CD14-positive monocyte (primary cell): ENCODE measurements at regions not wholly inside any gene's neighbourhood (a gene's known extent, or its start where the extent isn't known, plus 50 kb on each side); places are given as distances from the start of the nearest gene placed in this dataset.

Experiments used
- DNase-seq, 3 donors: peaks; one replicate each; pipeline ENCODE4 v3.0.0-alpha.2; 2011 to 2022
- H2AFZ ChIP-seq: 2 replicates; pipeline ENCODE4 v1.6.0; 2012; ENCODE audit warnings: mild to moderate bottlenecking, low read depth, low read length, inconsistent platforms; ENCODE audit not compliant: insufficient read depth, poor library complexity, severe bottlenecking
- H3K27ac ChIP-seq, 2 donors: 1 replicate in 1 of 2; 2 replicates in 1 of 2; pipeline ENCODE4 v1.5.1; 2012 to 2013; ENCODE audit warnings: low read length in 2 of 2, control low read depth in 1 of 2, inconsistent platforms in 1 of 2, low read depth in 1 of 2, mild to moderate bottlenecking in 1 of 2
- H3K27me3 ChIP-seq, 2 donors: one replicate each; pipeline versions ENCODE4 v1.6.0 to v1.6.1; 2011 to 2013; ENCODE audit warnings: low read length in 2 of 2; ENCODE audit not compliant: control insufficient read depth in 2 of 2, insufficient read depth in 2 of 2
- H3K36me3 ChIP-seq, 2 donors: replicated peaks in 1 of 2; 1 replicate in 1 of 2; 2 replicates in 1 of 2; pipeline versions ENCODE4 v1.5.1 to v1.6.1; 2012 to 2013; ENCODE audit warnings: low read length in 2 of 2, control low read depth in 1 of 2, inconsistent platforms in 1 of 2, mild to moderate bottlenecking in 1 of 2; ENCODE audit not compliant: insufficient read depth in 2 of 2, control insufficient read depth in 1 of 2
- H3K4me1 ChIP-seq, 2 donors: 1 replicate in 1 of 2; 2 replicates in 1 of 2; pipeline versions ENCODE4 v1.5.1 to v1.6.1; 2012 to 2013; ENCODE audit warnings: low read length in 2 of 2, control low read depth in 1 of 2, inconsistent platforms in 1 of 2, mild to moderate bottlenecking in 1 of 2, moderate library complexity in 1 of 2; ENCODE audit not compliant: insufficient read depth in 2 of 2, control insufficient read depth in 1 of 2
- H3K4me2 ChIP-seq: replicated peaks from 2 replicates; pipeline ENCODE3; 2012; ENCODE audit warnings: low read length, moderate library complexity, mild to moderate bottlenecking; ENCODE audit not compliant: poor library complexity, severe bottlenecking; ENCODE audit errors: extremely low read depth
- H3K4me3 ChIP-seq, 3 experiments: fragments of 200-600 bp in 1 of 3; sonication (generic) in 1 of 3; replicated peaks in 1 of 3; 1 replicate in 2 of 3; 2 replicates in 1 of 3; pipeline ENCODE4 v1.5.1; 2011 to 2013; ENCODE audit warnings: low read length in 3 of 3, mild to moderate bottlenecking in 3 of 3, control low read depth in 2 of 3, low read depth in 2 of 3, inconsistent platforms in 1 of 3, moderate library complexity in 1 of 3
- H3K79me2 ChIP-seq: 2 replicates; pipeline ENCODE4 v1.6.0; 2012; ENCODE audit warnings: mild to moderate bottlenecking, control low read depth, inconsistent platforms, low read length, moderate library complexity; ENCODE audit not compliant: insufficient read depth
- H3K9ac ChIP-seq: 2 replicates; pipeline ENCODE4 v1.6.0; 2017; ENCODE audit warnings: low read length, mild to moderate bottlenecking; ENCODE audit not compliant: insufficient read depth, poor library complexity, severe bottlenecking
- H3K9me3 ChIP-seq, 2 donors: replicated peaks in 1 of 2; 1 replicate in 1 of 2; 2 replicates in 1 of 2; pipeline versions ENCODE4 v1.5.1 to v1.6.1; 2012 to 2013; ENCODE audit warnings: low read length in 2 of 2, control low read depth in 1 of 2; ENCODE audit not compliant: control insufficient read depth in 1 of 2, insufficient read depth in 1 of 2
- H4K20me1 ChIP-seq: 2 replicates; pipeline ENCODE4 v1.6.0; 2012; ENCODE audit warnings: mild to moderate bottlenecking, low read length, control low read depth, moderate library complexity; ENCODE audit not compliant: insufficient read depth
- H3K27ac Mint-ChIP-seq, 7 donors: one replicate each; pipeline ENCODE4 v1.8.0; 2020; ENCODE audit warnings: mild to moderate bottlenecking in 7 of 7, mixed read lengths in 7 of 7, moderate library complexity in 6 of 7, inconsistent platforms in 2 of 7
- H3K27me3 Mint-ChIP-seq, 3 donors: one replicate each; pipeline ENCODE4 v1.8.0; 2021 to 2022; ENCODE audit warnings: low read depth in 3 of 3, mild to moderate bottlenecking in 3 of 3, mixed read lengths in 3 of 3, moderate library complexity in 3 of 3, inconsistent platforms in 1 of 3
- H3K36me3 Mint-ChIP-seq, 2 donors: one replicate each; pipeline ENCODE4 v1.8.0; 2020; ENCODE audit warnings: mixed read lengths in 2 of 2, inconsistent platforms in 1 of 2, mild to moderate bottlenecking in 1 of 2
- H3K4me1 Mint-ChIP-seq: one replicate; pipeline ENCODE4 v1.8.0; 2020; ENCODE audit warnings: mild to moderate bottlenecking, mixed read lengths
- H3K4me3 Mint-ChIP-seq, 2 donors: one replicate each; pipeline ENCODE4 v1.8.0; 2020; ENCODE audit warnings: mild to moderate bottlenecking in 2 of 2, mixed read lengths in 2 of 2, moderate library complexity in 1 of 2
- H3K9me3 Mint-ChIP-seq, 7 donors: one replicate each; pipeline ENCODE4 v1.8.0; 2020 to 2022; ENCODE audit warnings: mixed read lengths in 7 of 7, mild to moderate bottlenecking in 6 of 7, moderate library complexity in 6 of 7, inconsistent platforms in 2 of 7
- WGBS: methylation state at CpG from one replicate; pipeline ENCODE4 v1.1.5; 2013; ENCODE audit warnings: missing lambda C conversion rate; ENCODE audit not compliant: insufficient coverage; 5-methylcytosine and 5-hydroxymethylcytosine counted together
- intact Hi-C, 2 donors: fragments of 100-400 bp; cut with micrococcal nuclease; formaldehyde crosslinking; loops; one replicate each; pipeline versions ENCODE4 v1.15.0 to v1.15.1; 2023
- TF ChIP-seq, protein P1 (sequence below): fragments of 200-600 bp; IDR thresholded peaks from one replicate; pipeline ENCODE4 v1.8.0; 2022; ENCODE audit warnings: antibody characterized with exemption, mild to moderate bottlenecking

DNA sequence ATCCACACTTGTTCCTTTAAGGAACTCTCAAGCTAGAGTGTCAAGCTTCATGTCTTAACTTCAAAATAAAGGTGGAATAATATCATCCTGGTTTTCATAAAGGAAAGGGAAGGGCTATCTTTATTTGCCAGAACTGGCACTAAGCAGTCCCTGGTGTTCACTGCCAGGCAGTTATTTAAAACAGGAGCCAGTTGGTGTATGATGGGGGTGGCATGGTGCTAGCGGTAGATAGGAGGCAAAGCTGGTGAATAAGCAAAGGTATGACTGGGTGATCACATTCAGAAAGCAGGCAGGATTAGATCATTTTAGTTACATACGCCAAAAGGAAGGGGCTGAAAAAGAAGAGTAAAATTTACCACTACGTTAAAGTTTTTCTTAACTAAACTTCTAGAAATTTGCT, 776.3 kb downstream of the BCL11A start:
- no peak for DNase-seq
- H3K27ac Mint-ChIP-seq = no peak overlapping the region
- H3K27me3 Mint-ChIP-seq = peaks cover 0 to 4% (median 0%) of the 10 kb centered on the region in 3 donors
- H3K9me3 ChIP-seq = no peaks in the 10 kb centered on the region
- no peaks in the 10 kb centered on the region for H3K79me2 ChIP-seq
- no peaks in the 10 kb centered on the region for H3K27me3 ChIP-seq
- no peak overlapping the region for H3K4me2 ChIP-seq
- H3K4me1 ChIP-seq = peaks cover 8 to 12% of the 10 kb centered on the region in 2 donors
- H3K9me3 Mint-ChIP-seq = peaks cover 0 to 2% (median 0%) of the 10 kb centered on the region in 7 donors
- no peaks in the 10 kb centered on the region for H3K36me3 ChIP-seq
- H3K27ac ChIP-seq = no peak overlapping the region
- 100% methylated on average over 1 of the region's 3 CpGs for WGBS
- peaks cover 11% of the 10 kb centered on the region for H3K4me1 Mint-ChIP-seq
- H3K36me3 Mint-ChIP-seq = no peaks in the 10 kb centered on the region
- no peak overlapping the region for H3K9ac ChIP-seq
- no peak overlapping the region for H2AFZ ChIP-seq
- H3K4me3 Mint-ChIP-seq = no peak overlapping the region
- intact Hi-C loops = no loop called here
- H3K4me3 ChIP-seq = no peak overlapping the region
- TF ChIP-seq, protein P1, sequence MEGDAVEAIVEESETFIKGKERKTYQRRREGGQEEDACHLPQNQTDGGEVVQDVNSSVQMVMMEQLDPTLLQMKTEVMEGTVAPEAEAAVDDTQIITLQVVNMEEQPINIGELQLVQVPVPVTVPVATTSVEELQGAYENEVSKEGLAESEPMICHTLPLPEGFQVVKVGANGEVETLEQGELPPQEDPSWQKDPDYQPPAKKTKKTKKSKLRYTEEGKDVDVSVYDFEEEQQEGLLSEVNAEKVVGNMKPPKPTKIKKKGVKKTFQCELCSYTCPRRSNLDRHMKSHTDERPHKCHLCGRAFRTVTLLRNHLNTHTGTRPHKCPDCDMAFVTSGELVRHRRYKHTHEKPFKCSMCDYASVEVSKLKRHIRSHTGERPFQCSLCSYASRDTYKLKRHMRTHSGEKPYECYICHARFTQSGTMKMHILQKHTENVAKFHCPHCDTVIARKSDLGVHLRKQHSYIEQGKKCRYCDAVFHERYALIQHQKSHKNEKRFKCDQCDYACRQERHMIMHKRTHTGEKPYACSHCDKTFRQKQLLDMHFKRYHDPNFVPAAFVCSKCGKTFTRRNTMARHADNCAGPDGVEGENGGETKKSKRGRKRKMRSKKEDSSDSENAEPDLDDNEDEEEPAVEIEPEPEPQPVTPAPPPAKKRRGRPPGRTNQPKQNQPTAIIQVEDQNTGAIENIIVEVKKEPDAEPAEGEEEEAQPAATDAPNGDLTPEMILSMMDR = no peak
- no peaks in the 10 kb centered on the region for H4K20me1 ChIP-seq

DNA sequence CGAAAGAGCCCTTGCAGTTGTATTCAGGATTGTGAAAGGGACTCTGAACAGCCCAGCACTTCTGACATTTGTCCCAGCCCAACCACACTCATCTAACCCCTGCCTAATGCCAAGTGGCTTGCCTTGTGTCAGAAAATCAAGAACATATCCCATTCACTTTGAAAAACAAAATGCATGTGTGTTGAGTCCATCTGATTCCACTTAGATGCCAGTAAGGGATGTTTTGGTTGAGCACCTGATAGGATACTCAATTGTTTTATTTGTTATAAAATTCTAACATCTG, 776.8 kb downstream of the BCL11A start:
- no peak overlapping the region for H3K4me3 ChIP-seq
- Mint-ChIP-seq H3K9me3 (peaks cover 0 to 2% (median 0%) of the 10 kb centered on the region in 7 donors), H3K27ac (no peak overlapping the region), H3K36me3 (no peaks in the 10 kb centered on the region), H3K27me3 (peaks cover 0 to 4% (median 0%) of the 10 kb centered on the region in 3 donors), H3K4me1 (peaks cover 11% of the 10 kb centered on the region), H3K4me3 (no peak overlapping the region)
- H3K9ac ChIP-seq = no peak overlapping the region
- no peaks in the 10 kb centered on the region for H4K20me1 ChIP-seq
- H3K4me1 ChIP-seq = peaks cover 8 to 12% of the 10 kb centered on the region in 2 donors
- no peak overlapping the region for H3K27ac ChIP-seq
- H3K4me2 ChIP-seq = no peak overlapping the region
- DNase-seq = no peak
- no peaks in the 10 kb centered on the region for H3K36me3 ChIP-seq
- H2AFZ ChIP-seq = no peak overlapping the region
- H3K27me3 ChIP-seq = no peaks in the 10 kb centered on the region
- no peaks in the 10 kb centered on the region for H3K9me3 ChIP-seq
- TF ChIP-seq, protein P1 = no peak
- intact Hi-C loops = no loop called here
- no peaks in the 10 kb centered on the region for H3K79me2 ChIP-seq
- no CpG with 5 or more reads among the region's 1 CpG for WGBS
